ENCODE measurements at regions not wholly inside any gene's neighbourhood (a gene's known extent, or its start where the extent isn't known, plus 50 kb on each side); places are given as distances from the start of the nearest gene placed in this dataset.

DNA sequence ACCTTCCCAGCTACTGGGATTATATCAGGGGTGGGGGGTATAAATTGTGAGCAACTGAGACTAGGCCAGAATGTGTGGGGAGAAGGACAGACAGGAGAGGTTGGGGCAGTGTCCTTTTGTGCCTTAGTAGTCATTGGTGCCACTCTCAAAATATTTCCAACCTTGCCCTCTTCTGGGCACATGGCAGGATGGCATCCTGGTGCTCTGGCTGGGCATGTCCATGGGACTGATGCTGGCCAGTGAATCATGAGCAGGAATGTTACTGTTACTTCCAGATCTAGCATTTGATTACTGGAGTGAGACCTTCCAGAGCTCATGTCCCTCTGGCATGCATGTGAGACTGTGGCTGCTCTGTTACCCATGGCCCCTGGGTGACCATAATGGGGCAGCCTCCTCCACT lies 151.2 kb downstream of the MATN1 start:
- intact Hi-C loops (cut with DNase I; ENCODE audit: low total_unique reads), result no loop called here
- Histone ChIP-seq H3K27me3 (no peaks in the 10 kb centered on the region), H3K27ac (no peak overlapping the region), H3K4me1 (no peaks in the 10 kb centered on the region), H3K36me3 (no peaks in the 10 kb centered on the region), H3K9me3 (no peaks in the 10 kb centered on the region), H3K4me3 (no peak overlapping the region)
- DNase-seq (ENCODE audit: low spot score in 2 of 2), result no peak
- TF ChIP-seq POLR2A (IDR thresholded peaks at IDR 0.05), result no peak
- TF ChIP-seq, protein P1, sequence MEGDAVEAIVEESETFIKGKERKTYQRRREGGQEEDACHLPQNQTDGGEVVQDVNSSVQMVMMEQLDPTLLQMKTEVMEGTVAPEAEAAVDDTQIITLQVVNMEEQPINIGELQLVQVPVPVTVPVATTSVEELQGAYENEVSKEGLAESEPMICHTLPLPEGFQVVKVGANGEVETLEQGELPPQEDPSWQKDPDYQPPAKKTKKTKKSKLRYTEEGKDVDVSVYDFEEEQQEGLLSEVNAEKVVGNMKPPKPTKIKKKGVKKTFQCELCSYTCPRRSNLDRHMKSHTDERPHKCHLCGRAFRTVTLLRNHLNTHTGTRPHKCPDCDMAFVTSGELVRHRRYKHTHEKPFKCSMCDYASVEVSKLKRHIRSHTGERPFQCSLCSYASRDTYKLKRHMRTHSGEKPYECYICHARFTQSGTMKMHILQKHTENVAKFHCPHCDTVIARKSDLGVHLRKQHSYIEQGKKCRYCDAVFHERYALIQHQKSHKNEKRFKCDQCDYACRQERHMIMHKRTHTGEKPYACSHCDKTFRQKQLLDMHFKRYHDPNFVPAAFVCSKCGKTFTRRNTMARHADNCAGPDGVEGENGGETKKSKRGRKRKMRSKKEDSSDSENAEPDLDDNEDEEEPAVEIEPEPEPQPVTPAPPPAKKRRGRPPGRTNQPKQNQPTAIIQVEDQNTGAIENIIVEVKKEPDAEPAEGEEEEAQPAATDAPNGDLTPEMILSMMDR (IDR thresholded peaks at IDR 0.05), result no peak
- no peak for TF ChIP-seq POLR2AphosphoS5 (IDR thresholded peaks at IDR 0.05)

DNA sequence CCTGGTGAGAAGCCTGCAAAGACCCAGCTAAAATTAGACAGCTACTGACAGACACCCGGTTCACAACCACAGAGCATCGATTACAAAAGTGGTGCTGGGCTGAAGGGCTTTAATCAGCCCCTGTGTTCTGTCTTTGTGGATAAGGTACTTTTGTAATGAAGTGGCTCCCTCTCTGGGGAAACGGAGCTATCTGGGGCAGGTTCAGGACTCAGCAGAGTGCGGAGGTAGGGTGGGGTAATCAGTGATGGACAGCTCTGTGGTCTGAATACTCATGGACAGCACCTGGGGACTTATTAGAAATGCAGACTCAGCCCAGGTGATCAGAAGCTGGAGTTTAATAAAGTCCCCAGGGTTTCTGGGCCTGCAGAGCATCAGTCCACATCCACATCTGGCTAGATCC lies 152.0 kb downstream of the MATN1 start:
- no peak for DNase-seq (ENCODE audit: low spot score in 2 of 2)
- Histone ChIP-seq H3K27me3 (no peaks in the 10 kb centered on the region), H3K4me3 (no peak overlapping the region), H3K9me3 (no peaks in the 10 kb centered on the region), H3K4me1 (no peaks in the 10 kb centered on the region), H3K36me3 (no peaks in the 10 kb centered on the region), H3K27ac (no peak overlapping the region)
- TF ChIP-seq, protein P1 (IDR thresholded peaks at IDR 0.05), result no peak
- no peak for TF ChIP-seq POLR2AphosphoS5 (IDR thresholded peaks at IDR 0.05)
- TF ChIP-seq POLR2A (IDR thresholded peaks at IDR 0.05), result no peak
- intact Hi-C loops (cut with DNase I; ENCODE audit: low total_unique reads), result no loop called here

DNA sequence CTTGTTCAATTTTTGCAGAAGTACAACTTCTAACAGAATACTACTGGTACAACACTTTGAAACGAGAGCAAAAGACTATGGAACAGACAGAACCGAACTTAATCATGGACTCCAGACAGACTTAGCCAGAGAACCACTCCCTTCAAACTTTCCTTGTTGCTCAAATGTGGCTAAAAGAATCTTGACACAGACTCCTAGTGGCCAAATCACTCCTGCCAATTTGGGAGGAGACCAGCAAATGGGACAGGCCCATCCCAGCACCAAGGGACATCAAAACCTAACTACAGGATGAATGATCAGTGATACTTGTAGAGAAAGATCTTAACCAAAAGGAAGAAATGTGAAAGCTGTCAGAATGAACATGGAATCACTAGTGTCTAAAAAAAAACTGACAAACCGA lies 154.0 kb downstream of the MATN1 start:
- no peak for DNase-seq (ENCODE audit: low spot score in 2 of 2)
- H3K27ac ChIP-seq, result no peak overlapping the region
- no peaks in the 10 kb centered on the region for H3K27me3 ChIP-seq
- TF ChIP-seq, protein P1 (IDR thresholded peaks at IDR 0.05), result no peak
- TF ChIP-seq POLR2AphosphoS5 (IDR thresholded peaks at IDR 0.05) (no peak), POLR2A (IDR thresholded peaks at IDR 0.05) (no peak)
- intact Hi-C loops (cut with DNase I; ENCODE audit: low total_unique reads), result no loop called here
- H3K4me1 ChIP-seq, result no peaks in the 10 kb centered on the region
- no peaks in the 10 kb centered on the region for H3K9me3 ChIP-seq
- H3K36me3 ChIP-seq, result no peaks in the 10 kb centered on the region
- no peak overlapping the region for H3K4me3 ChIP-seq

DNA sequence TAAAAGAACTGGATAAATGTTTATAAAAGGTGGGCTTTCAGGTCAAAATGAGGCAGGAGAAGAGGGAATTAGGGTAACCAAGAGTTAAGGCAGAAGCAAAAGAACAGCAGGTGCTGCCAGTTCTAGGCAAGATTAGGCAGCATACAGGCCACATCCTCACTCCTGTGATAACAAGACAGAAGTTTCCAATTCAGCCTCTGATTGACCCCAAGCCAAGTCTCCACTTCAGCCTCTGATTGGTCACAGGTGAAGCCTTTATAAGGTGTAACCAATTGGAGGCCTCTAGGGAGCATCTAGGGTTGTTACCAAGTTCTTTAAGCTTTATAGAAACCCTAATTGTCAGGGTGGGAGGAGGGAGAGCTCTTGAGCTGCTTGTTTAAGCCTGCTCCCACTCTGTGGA lies 160.8 kb downstream of the MATN1 start:
- Histone ChIP-seq H3K36me3 (no peaks in the 10 kb centered on the region), H3K27me3 (no peaks in the 10 kb centered on the region), H3K27ac (no peak overlapping the region), H3K4me3 (no peak overlapping the region), H3K9me3 (peaks cover 26 to 48% of the 10 kb centered on the region in 2 donors), H3K4me1 (no peaks in the 10 kb centered on the region)
- DNase-seq (ENCODE audit: low spot score in 2 of 2), result no peak
- TF ChIP-seq POLR2AphosphoS5 (IDR thresholded peaks at IDR 0.05) (no peak), POLR2A (IDR thresholded peaks at IDR 0.05) (no peak)
- TF ChIP-seq, protein P1 (IDR thresholded peaks at IDR 0.05), result no peak
- intact Hi-C loops (cut with DNase I; ENCODE audit: low total_unique reads), result no loop called here

DNA sequence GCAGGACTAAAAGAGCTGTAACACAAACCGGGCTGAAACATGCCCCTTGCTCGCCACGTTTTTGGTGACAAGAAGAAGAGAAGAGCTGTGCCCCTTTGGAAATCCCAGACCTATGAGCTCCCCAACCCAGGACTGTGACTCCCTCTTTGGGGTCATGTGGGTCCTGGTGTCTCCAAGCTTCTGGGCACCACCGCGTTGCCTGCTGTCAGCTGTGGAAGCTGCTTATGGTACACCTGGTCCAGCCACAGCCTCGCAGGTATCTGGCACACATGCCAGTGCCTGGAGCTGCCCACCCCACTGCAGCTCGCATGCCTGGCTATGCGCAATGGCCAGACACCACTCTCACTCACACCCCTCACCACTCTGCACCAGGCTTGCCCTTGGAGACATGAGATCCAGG lies 171.8 kb downstream of the MATN1 start:
- Histone ChIP-seq H3K36me3 (no peaks in the 10 kb centered on the region), H3K4me3 (no peak overlapping the region), H3K27ac (no peak overlapping the region), H3K4me1 (no peaks in the 10 kb centered on the region), H3K27me3 (no peaks in the 10 kb centered on the region), H3K9me3 (peaks cover 4 to 7% of the 10 kb centered on the region in 2 donors)
- DNase-seq (ENCODE audit: low spot score in 2 of 2), result no peak
- intact Hi-C loops (cut with DNase I; ENCODE audit: low total_unique reads), result no loop called here
- TF ChIP-seq POLR2AphosphoS5 (IDR thresholded peaks at IDR 0.05) (no peak), POLR2A (IDR thresholded peaks at IDR 0.05) (no peak)
- TF ChIP-seq, protein P1 (IDR thresholded peaks at IDR 0.05), result no peak
